ENCODE measurements at regions not wholly inside any gene's neighbourhood (a gene's known extent, or its start where the extent isn't known, plus 50 kb on each side); places are given as distances from the start of the nearest gene placed in this dataset.

DNA sequence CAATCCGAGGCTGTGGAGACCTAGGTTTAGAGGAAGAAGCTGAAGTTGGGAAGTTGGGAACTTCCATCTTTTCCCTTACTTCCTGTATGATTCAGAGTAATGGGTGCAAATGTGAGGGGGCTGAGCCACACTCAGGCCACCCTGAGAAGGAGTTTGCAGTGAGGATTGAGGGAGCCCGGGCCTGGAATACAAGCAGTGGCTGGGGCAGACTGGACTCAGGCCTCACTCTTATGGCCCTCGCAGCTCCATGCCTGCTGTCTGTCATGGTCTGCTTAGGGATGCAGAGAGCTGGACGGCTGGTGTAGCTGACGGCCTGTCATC lies 73.7 kb upstream of the RAB4A start:
- TF ChIP-seq, protein P1, sequence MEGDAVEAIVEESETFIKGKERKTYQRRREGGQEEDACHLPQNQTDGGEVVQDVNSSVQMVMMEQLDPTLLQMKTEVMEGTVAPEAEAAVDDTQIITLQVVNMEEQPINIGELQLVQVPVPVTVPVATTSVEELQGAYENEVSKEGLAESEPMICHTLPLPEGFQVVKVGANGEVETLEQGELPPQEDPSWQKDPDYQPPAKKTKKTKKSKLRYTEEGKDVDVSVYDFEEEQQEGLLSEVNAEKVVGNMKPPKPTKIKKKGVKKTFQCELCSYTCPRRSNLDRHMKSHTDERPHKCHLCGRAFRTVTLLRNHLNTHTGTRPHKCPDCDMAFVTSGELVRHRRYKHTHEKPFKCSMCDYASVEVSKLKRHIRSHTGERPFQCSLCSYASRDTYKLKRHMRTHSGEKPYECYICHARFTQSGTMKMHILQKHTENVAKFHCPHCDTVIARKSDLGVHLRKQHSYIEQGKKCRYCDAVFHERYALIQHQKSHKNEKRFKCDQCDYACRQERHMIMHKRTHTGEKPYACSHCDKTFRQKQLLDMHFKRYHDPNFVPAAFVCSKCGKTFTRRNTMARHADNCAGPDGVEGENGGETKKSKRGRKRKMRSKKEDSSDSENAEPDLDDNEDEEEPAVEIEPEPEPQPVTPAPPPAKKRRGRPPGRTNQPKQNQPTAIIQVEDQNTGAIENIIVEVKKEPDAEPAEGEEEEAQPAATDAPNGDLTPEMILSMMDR (IDR thresholded peaks at IDR 0.05; ENCODE audit: poor library complexity), result no peak
- TF ChIP-seq EZH2phosphoT487 (IDR thresholded peaks at IDR 0.05; ENCODE audit: low read depth, severe bottlenecking, unreplicated experiment), result no peak

All from hepatocyte (in vitro differentiated cells).